ENCODE measurements at regions not wholly inside any gene's neighbourhood (a gene's known extent, or its start where the extent isn't known, plus 50 kb on each side); places are given as distances from the start of the nearest gene placed in this dataset.

GRCh38 chr17:79473111-79473875 lies 137.6 kb downstream of the RBFOX3 start:
- H3K36me3 Mint-ChIP-seq, result no peaks in the 10 kb centered on the region
- ATAC-seq (no peak), DNase-seq (ENCODE audit: low spot score in 2 of 2) (no peak)
- H3K27ac Mint-ChIP-seq, result no peak overlapping the region
- no peaks in the 10 kb centered on the region for H3K9me3 Mint-ChIP-seq

GRCh38 chr17:79470754-79471153 lies 140.1 kb downstream of the RBFOX3 start:
- H3K36me3 Mint-ChIP-seq, result no peaks in the 10 kb centered on the region

GRCh38 chr17:79469646-79470045 lies 141.2 kb downstream of the RBFOX3 start:
- no peak for ATAC-seq
- no peak for DNase-seq (ENCODE audit: low spot score in 2 of 2)
- H3K36me3 Mint-ChIP-seq, result no peaks in the 10 kb centered on the region
- H3K27ac Mint-ChIP-seq, result no peak overlapping the region
- no peaks in the 10 kb centered on the region for H3K9me3 Mint-ChIP-seq

More at GRCh38 chr17:79470754-79471153, 140.1 kb downstream of the RBFOX3 start:
- no peak overlapping the region for H3K27ac Mint-ChIP-seq
- no peaks in the 10 kb centered on the region for H3K9me3 Mint-ChIP-seq
- DNase-seq (ENCODE audit: low spot score in 2 of 2) (no peak), ATAC-seq (no peak)

- DNase-seq (ENCODE audit: low spot score in 2 of 2), result no peak
- no peak for ATAC-seq
- no peak overlapping the region for H3K27ac Mint-ChIP-seq
- H3K9me3 Mint-ChIP-seq, result no peaks in the 10 kb centered on the region
- H3K36me3 Mint-ChIP-seq, result no peaks in the 10 kb centered on the region
Observed at GRCh38 chr17:79468183-79468944, 142.5 kb downstream of the RBFOX3 start.

- H3K9me3 Mint-ChIP-seq, result no peaks in the 10 kb centered on the region
- no peak for ATAC-seq
- H3K36me3 Mint-ChIP-seq, result no peaks in the 10 kb centered on the region
Observed at GRCh38 chr17:79466562-79467350, 144.1 kb downstream of the RBFOX3 start.

GRCh38 chr17:79465681-79466025 lies 145.2 kb downstream of the RBFOX3 start:
- ATAC-seq (no peak), DNase-seq (ENCODE audit: low spot score in 2 of 2) (no peak)
- Mint-ChIP-seq H3K36me3 (no peaks in the 10 kb centered on the region), H3K27ac (no peak overlapping the region), H3K9me3 (no peaks in the 10 kb centered on the region)

More at GRCh38 chr17:79466562-79467350, 144.1 kb downstream of the RBFOX3 start:
- H3K27ac Mint-ChIP-seq, result no peak overlapping the region
- DNase-seq (ENCODE audit: low spot score in 2 of 2), result no peak

- no peak overlapping the region for H3K27ac Mint-ChIP-seq
- H3K9me3 Mint-ChIP-seq, result no peaks in the 10 kb centered on the region
- ATAC-seq (no peak), DNase-seq (ENCODE audit: low spot score in 2 of 2) (no peak)
- H3K36me3 Mint-ChIP-seq, result no peaks in the 10 kb centered on the region
Observed at GRCh38 chr17:79465011-79465680, 145.7 kb downstream of the RBFOX3 start.

GRCh38 chr17:79464318-79465010 lies 146.4 kb downstream of the RBFOX3 start:
- no peak for ATAC-seq
- no peaks in the 10 kb centered on the region for H3K9me3 Mint-ChIP-seq

GRCh38 chr17:79463421-79464317 lies 147.2 kb downstream of the RBFOX3 start:
- Mint-ChIP-seq H3K36me3 (no peaks in the 10 kb centered on the region), H3K9me3 (no peaks in the 10 kb centered on the region), H3K27ac (no peak overlapping the region)
- DNase-seq (ENCODE audit: low spot score in 2 of 2), result no peak
- ATAC-seq, result no peak

More at GRCh38 chr17:79464318-79465010, 146.4 kb downstream of the RBFOX3 start:
- no peak for DNase-seq (ENCODE audit: low spot score in 2 of 2)
- Mint-ChIP-seq H3K27ac (no peak overlapping the region), H3K36me3 (no peaks in the 10 kb centered on the region)

GRCh38 chr17:79461041-79461440 lies 149.8 kb downstream of the RBFOX3 start:
- ATAC-seq (no peak), DNase-seq (ENCODE audit: low spot score in 2 of 2) (no peak)
- no peaks in the 10 kb centered on the region for H3K9me3 Mint-ChIP-seq
- H3K36me3 Mint-ChIP-seq, result no peaks in the 10 kb centered on the region
- H3K27ac Mint-ChIP-seq, result no peak overlapping the region

- no peak overlapping the region for H3K27ac Mint-ChIP-seq
- ATAC-seq (no peak), DNase-seq (ENCODE audit: low spot score in 2 of 2) (no peak)
- H3K9me3 Mint-ChIP-seq, result no peaks in the 10 kb centered on the region
- no peaks in the 10 kb centered on the region for H3K36me3 Mint-ChIP-seq
Observed at GRCh38 chr17:79459846-79460245, 151.0 kb downstream of the RBFOX3 start.

- DNase-seq (ENCODE audit: low spot score in 2 of 2), result no peak
- ATAC-seq, result no peak
- Mint-ChIP-seq H3K36me3 (no peaks in the 10 kb centered on the region), H3K9me3 (no peaks in the 10 kb centered on the region), H3K27ac (no peak overlapping the region)
Observed at GRCh38 chr17:79459003-79459655, 151.7 kb downstream of the RBFOX3 start.

- no peaks in the 10 kb centered on the region for H3K9me3 Mint-ChIP-seq
- H3K36me3 Mint-ChIP-seq, result no peaks in the 10 kb centered on the region
- DNase-seq (ENCODE audit: low spot score in 2 of 2) (no peak), ATAC-seq (no peak)
- no peak overlapping the region for H3K27ac Mint-ChIP-seq
Observed at GRCh38 chr17:79458356-79458755, 152.5 kb downstream of the RBFOX3 start.

- Mint-ChIP-seq H3K27ac (no peak overlapping the region), H3K36me3 (no peaks in the 10 kb centered on the region), H3K9me3 (no peaks in the 10 kb centered on the region)
- no peak for ATAC-seq
- no peak for DNase-seq (ENCODE audit: low spot score in 2 of 2)
Observed at GRCh38 chr17:79457889-79458288, 153.0 kb downstream of the RBFOX3 start.

GRCh38 chr17:79457376-79457775 lies 153.5 kb downstream of the RBFOX3 start:
- no peak for DNase-seq (ENCODE audit: low spot score in 2 of 2)
- no peaks in the 10 kb centered on the region for H3K36me3 Mint-ChIP-seq
- H3K27ac Mint-ChIP-seq, result no peak overlapping the region
- ATAC-seq, result no peak
- H3K9me3 Mint-ChIP-seq, result no peaks in the 10 kb centered on the region
